ENCODE measurements at regions not wholly inside any gene's neighbourhood (a gene's known extent, or its start where the extent isn't known, plus 50 kb on each side); places are given as distances from the start of the nearest gene placed in this dataset.

DNA sequence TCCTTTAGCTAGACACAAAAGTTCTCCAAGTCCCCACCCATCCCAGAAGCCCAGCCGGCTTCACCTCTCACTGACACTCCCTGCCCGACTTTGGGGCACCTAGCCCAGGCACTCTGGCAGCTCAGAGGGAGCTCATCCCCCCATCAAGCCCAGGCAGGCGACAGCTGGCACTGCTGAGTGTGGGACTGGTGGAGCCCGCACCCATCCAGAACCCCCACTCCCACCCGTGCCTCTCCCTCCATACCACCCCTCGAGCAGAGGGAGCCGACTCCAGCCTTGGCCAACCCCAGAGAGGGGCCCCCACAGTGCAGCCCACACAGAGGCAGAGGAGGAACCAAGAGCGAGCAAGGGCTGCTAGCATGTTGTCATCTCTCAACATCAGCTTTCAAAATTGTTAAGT lies 658.6 kb downstream of the AMY1C start:
- no peak for DNase-seq (ENCODE audit: low read depth)
- H3K4me3 ChIP-seq (replicated peaks; ENCODE audit: low read depth, low read length): no peak overlapping the region
- TF ChIP-seq, protein P1, sequence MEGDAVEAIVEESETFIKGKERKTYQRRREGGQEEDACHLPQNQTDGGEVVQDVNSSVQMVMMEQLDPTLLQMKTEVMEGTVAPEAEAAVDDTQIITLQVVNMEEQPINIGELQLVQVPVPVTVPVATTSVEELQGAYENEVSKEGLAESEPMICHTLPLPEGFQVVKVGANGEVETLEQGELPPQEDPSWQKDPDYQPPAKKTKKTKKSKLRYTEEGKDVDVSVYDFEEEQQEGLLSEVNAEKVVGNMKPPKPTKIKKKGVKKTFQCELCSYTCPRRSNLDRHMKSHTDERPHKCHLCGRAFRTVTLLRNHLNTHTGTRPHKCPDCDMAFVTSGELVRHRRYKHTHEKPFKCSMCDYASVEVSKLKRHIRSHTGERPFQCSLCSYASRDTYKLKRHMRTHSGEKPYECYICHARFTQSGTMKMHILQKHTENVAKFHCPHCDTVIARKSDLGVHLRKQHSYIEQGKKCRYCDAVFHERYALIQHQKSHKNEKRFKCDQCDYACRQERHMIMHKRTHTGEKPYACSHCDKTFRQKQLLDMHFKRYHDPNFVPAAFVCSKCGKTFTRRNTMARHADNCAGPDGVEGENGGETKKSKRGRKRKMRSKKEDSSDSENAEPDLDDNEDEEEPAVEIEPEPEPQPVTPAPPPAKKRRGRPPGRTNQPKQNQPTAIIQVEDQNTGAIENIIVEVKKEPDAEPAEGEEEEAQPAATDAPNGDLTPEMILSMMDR (IDR thresholded peaks at IDR 0.05; ENCODE audit: low read length, missing control alignments): no peak

DNA sequence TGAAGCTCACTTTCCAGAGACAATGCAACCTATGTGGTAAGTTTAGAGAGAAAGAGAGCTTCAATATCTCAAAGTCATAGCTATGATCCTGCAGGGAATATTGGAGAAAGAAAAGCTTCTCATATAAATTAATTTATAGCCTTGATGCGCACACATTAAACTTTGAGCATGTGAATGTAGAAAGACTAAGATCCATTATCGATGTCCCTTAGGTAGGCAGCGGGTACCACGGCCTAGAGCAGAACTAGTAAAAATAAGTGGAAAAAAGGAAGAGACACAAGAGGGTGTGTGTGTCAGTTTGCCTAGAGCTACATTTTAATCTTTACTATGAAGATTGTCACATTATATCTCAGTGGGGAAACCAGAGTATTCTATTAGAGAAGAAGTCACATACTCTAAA lies 685.6 kb downstream of the AMY1C start:
- TF ChIP-seq, protein P1 (IDR thresholded peaks at IDR 0.05; ENCODE audit: low read length, missing control alignments): no peak
- DNase-seq (ENCODE audit: low read depth): no peak
- no peak overlapping the region for H3K4me3 ChIP-seq (replicated peaks; ENCODE audit: low read depth, low read length)

DNA sequence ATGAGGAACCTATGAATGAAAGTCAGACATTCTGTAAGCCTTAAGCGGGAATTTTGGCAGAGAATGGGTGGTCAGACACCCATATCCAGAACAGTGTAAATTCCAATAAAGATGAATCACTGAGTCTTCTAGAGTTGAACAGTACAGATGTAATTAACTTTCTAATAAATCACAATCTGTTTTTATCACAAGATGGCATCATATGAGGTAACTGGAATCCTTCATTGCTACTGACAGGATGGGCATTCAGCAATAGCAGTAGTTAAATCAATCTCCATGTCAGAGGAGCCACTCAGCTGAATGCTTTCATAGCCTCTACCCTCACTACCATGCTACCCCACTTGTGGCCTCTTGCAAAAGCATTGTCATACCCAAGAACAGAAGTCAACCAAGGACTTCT lies 690.3 kb downstream of the AMY1C start:
- H3K4me3 ChIP-seq (replicated peaks; ENCODE audit: low read depth, low read length): no peak overlapping the region
- no peak for DNase-seq (ENCODE audit: low read depth)
- TF ChIP-seq, protein P1 (IDR thresholded peaks at IDR 0.05; ENCODE audit: low read length, missing control alignments): no peak

DNA sequence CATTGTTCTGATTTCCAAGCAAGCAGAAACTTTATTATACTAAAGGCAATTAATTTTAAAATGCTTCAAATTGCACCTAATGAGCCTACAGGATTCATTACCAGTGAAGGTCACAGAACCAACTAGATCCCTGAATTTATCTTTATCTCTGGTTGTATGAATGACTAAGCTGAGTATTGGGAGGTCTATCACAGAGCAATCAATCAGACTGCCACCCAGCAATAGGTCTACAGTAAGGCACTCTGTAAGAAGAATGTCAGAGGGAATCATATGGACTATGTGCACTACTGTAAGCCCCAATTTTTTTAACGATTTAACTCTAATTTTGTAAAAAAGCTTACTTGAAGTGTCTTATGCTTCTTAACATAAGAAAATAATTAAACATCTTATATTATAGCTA lies 707.0 kb downstream of the AMY1C start:
- no peak for DNase-seq (ENCODE audit: low read depth)
- no peak overlapping the region for H3K4me3 ChIP-seq (replicated peaks; ENCODE audit: low read depth, low read length)
- TF ChIP-seq, protein P1 (IDR thresholded peaks at IDR 0.05; ENCODE audit: low read length, missing control alignments): no peak

DNA sequence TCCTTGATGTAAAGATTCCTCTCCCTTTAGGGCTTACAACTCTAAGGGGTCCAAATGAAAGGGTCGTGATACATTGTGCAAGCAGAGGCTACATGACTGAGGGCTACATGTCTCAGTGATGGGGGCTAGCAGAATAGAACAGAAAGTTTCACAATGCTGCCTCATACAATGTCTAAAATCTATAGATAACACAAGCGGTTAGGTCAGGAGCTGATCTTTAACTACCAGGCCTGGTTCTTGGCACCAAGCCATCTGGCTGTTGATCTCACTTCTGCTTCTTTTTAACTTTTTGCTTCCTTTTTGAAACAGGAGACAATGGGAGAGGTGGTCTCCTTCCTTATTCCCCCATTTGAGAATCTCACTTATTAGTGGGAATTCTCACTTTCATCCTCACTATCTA lies 710.2 kb downstream of the AMY1C start:
- no peak for DNase-seq (ENCODE audit: low read depth)
- H3K4me3 ChIP-seq (replicated peaks; ENCODE audit: low read depth, low read length): no peak overlapping the region
- TF ChIP-seq, protein P1 (IDR thresholded peaks at IDR 0.05; ENCODE audit: low read length, missing control alignments): no peak

DNA sequence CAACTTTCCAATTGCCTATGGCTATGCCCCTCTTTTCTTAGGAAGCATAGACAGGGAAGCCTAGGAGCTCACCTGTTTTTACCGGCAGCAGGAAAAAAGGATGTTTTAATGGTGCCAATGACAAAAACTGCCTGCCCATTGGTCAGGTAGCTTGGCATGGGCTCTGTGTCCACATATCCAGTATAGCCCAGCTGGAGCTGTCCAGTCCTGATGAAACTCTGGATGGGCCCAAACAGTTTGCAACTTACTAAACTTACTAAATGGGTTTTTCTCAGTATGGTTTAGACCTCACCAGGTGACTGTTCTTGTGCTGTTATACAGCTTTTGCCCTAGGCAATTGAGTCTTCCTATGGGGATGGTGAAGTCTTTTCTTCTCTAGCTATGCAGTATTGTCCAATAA lies 711.2 kb downstream of the AMY1C start:
- no peak for DNase-seq (ENCODE audit: low read depth)
- no peak overlapping the region for H3K4me3 ChIP-seq (replicated peaks; ENCODE audit: low read depth, low read length)
- TF ChIP-seq, protein P1 (IDR thresholded peaks at IDR 0.05; ENCODE audit: low read length, missing control alignments): no peak

DNA sequence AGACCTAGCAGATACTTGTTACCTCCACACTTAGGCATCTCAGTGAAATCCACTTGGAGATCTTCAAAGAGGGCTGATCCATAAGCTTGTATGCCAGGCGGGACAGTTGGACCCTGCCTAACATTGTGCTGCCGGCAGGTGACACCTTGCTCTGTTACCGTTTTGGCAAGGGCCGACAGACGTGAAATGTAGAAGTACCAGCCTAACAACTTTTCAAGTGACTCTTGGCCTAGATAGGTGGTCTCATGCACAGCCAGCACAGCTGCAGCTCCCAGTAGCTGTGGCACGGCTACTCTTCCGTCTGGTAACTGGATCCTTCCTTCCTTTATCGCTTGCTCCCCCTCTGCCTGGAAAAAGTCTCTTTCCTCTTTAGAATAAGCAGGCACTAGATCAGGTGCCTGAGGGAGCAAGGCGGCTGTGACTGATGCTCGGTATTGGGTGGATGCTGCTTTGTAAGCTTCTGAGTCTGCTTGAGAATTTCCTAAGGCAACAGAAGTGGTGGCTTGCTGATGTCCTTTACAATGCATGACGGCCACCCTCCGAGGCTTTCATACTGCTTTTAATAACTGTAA lies 713.5 kb downstream of the AMY1C start:
- TF ChIP-seq, protein P1 (IDR thresholded peaks at IDR 0.05; ENCODE audit: low read length, missing control alignments): no peak
- H3K4me3 ChIP-seq (replicated peaks; ENCODE audit: low read depth, low read length): no peak overlapping the region
- no peak for DNase-seq (ENCODE audit: low read depth)
